Hematopoietic multipotent progenitor cell treated with erythropoietin and hydrocortisone succinate and interleukin-3 and kit ligand, for 15 days (in vitro differentiated cells): ENCODE measurements at regions not wholly inside any gene's neighbourhood (a gene's known extent, or its start where the extent isn't known, plus 50 kb on each side); places are given as distances from the start of the nearest gene placed in this dataset.

Experiments used
- DNase-seq: peaks from one replicate; pipeline ENCODE4 v3.0.0-alpha.2; 2015; ENCODE audit warnings: low spot score

GRCh38 chr13:99821741-99822140 lies 149.8 kb downstream of the ZIC5 start:
- DNase-seq, result no peak

- no peak for DNase-seq
These were observed 151.6 kb downstream of the ZIC5 start for GRCh38 chr13:99819967-99820366.

DNA sequence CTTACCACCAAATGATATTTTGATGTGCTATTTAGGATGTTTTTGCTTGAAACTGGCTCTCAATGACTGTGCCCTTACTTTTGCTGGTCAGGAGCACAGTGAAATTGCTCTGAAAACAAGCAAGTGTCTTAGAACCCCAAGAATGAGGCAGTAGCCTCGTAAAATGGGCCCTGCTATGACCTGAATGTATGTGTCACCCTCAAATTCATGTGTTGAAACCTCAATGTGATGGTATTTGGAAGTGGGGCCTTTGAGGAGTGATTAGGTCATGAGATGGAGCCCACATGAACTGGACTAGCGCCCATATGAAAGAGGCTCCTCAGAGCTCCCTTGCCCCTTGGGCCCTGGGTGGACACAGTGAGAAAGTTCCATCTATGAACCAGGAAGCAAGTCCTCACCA lies 155.2 kb downstream of the ZIC5 start:
- DNase-seq, result no peak

- no peak for DNase-seq
These were observed 158.1 kb downstream of the ZIC5 start for GRCh38 chr13:99813336-99814095.

DNA sequence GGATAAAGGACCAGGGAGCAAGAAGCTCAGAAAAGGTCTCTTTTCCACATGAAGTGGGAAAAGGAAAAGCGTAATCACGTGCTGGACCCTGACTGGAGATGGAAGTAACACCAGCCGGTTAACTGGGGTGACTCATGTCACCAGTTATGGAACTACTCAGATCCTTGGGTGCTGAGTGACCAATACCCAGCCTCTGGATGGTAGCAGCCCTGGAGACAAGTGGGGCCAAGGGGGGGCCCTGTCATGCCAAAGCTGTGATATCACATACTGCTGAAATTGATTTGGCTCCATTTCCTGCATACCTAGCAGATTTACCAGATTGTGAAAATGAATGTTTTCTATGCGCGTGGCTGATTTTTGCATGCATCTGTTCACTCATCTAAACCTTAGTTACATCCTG lies 158.9 kb downstream of the ZIC5 start:
- DNase-seq, result no peak

DNA sequence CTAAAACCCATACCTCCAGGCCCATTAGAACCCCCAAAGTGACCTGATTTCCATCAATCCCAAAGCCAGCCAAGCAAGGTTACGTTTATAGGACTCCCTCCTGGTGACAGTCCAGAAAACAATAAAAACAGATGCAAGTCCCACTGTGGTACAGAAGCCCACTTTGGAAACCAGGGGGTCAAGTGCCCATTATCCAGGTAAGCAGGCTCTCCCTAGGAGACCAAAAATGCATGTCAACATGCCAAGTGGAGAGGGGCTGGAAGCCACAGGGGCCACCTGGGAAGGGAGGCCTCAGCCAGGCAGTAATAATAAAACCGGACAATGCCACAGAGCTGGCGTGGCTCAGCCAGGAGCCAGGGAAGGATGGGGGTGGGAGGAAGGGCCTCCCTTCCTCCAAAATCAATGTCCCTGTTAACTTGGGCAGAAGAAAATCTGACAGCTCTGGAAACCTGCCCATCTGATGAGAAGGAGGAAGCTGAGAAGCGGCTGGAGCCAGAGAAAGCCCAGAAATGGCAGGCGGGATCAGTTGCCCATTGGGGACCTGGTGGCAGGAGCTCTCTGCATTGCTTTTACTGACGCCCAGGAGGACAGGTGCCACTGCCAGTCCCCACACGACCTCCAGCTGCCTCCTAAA lies 160.4 kb downstream of the ZIC5 start:
- no peak for DNase-seq

- DNase-seq, result no peak
These were observed 161.6 kb downstream of the ZIC5 start for GRCh38 chr13:99809926-99810325.

- no peak for DNase-seq
These were observed 162.1 kb downstream of the ZIC5 start for GRCh38 chr13:99809496-99809895.

GRCh38 chr13:99808786-99809185 lies 162.8 kb downstream of the ZIC5 start:
- DNase-seq, result no peak

DNA sequence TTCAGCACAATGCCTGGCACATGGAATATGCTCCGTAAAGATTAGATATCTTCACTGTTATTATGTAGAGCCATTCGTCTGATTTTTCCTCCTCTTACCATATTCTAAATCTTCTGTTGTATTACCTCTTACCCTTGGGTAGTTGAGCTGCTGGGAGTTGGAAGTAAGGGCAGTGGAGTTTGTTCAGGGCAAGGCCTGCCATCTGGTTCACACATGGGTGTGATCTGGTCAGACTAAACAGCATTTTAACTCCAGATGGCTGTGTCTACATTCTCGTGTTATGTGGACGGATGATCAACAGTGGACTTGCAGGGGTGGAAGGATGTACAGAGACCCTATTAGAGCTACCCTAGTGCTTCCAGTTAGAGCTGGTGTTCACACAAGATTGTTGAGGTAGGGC lies 164.9 kb downstream of the ZIC5 start:
- DNase-seq, result no peak

- no peak for DNase-seq
These were observed 166.2 kb downstream of the ZIC5 start for GRCh38 chr13:99805361-99805760.

- no peak for DNase-seq
These were observed 168.4 kb downstream of the ZIC5 start for GRCh38 chr13:99803141-99803540.

- no peak for DNase-seq
These were observed 169.2 kb downstream of the ZIC5 start for GRCh38 chr13:99802416-99802815.

DNA sequence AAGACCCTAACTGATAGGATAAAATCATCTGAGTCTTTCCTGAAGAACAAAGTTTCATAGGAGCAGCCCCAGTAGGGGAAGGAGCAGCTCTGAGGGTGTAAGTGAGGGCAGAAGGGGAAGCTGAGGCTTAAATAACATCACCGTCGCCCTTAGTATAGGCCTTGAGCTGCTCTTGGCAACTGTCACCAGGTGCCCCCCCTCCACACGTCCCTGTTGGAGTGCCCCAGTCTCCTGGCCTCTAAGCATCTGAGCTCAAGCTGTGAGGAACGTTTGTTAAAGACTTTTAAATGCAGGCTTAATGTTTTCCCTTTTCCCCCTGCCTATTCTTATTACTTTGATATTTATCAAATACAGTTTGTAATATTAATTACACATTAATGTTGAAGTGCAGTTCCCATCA lies 170.6 kb downstream of the ZIC5 start:
- DNase-seq, result no peak

GRCh38 chr13:99800011-99800410 lies 171.6 kb downstream of the ZIC5 start:
- DNase-seq, result no peak

DNA sequence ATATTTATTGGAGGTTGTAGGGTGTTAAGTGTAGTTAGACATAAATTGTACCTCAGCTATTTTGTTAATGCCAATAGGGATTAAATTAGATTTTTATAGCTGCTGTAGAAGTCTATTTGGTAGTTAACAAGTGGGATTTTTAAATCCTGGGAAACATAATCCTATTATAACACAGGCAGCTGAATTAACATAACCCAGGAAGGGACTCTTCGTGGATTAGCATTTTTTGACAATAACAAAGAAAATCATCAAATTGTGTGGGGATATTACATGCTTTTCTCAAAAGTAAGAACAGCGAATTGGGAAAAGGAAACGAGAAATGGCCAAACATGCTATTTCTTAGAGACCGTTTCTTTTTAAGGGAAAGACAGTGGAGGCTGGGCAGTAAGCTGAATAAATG lies 172.8 kb downstream of the ZIC5 start:
- no peak for DNase-seq

DNA sequence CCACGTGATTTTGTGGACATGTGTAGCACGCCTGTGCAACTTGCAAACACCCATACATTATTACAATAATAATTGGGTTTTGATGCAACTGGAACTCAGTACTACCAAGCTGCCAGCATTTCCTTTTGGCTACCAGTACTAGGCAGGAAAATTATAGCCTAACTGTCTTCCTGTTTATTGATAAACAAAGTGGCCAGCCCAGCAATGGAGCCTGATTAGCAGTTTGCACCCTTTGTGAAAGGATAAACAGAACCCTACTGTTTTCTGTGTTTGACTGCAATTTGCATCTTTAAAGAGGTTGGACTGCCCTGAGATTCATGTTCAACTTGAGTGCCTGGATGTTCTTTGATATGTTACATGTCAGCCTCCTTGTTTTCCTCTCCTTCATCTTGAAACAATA lies 173.9 kb downstream of the ZIC5 start:
- DNase-seq, result no peak

GRCh38 chr13:99796175-99796819 lies 175.3 kb downstream of the ZIC5 start:
- no peak for DNase-seq

GRCh38 chr13:99792079-99792921 lies 179.3 kb downstream of the ZIC5 start:
- DNase-seq, result no peak

DNA sequence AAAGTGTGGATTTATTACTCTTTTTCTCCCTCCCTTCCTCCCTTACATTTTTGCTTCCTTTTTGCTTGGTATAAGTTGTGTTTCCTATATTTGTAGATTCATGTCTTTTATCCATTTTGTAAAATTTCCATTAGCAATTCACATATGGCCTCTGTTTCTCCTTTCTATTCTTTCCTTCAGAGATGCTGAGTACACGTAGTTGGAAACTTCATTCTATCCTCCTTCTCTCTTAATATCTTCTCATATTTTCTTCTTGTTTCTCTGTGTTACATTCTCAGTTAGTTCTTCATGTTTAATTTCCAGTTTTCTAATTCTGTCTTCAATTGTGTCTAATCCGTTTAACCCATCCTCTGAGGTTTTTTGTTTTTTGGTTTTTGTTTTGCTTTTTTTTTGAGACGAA lies 188.9 kb downstream of the ZIC5 start:
- DNase-seq, result no peak

- DNase-seq, result no peak
These were observed 193.1 kb downstream of the ZIC5 start for GRCh38 chr13:99778500-99778899.

DNA sequence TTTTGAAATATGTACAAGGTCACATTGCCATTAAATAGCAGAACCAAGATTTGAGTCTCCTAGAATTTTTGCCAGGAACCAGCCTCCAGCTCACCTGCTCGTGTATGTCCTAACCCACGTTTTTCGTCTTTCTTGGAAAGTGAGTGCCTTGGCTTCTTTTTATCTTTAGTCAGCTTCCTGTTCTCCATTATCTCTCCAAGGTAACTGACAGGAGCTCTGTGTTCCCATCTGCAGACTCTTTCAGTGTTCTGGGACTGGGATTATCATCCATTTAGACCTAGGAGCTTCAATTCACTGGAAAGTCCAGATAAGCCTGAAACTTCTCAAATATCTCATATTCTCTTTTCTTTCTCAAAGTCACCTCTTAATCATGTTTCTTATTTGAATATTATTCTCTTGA lies 193.7 kb downstream of the ZIC5 start:
- no peak for DNase-seq

GRCh38 chr13:99774644-99775043 lies 196.9 kb downstream of the ZIC5 start:
- DNase-seq, result no peak
